ENCODE measurements at regions not wholly inside any gene's neighbourhood (a gene's known extent, or its start where the extent isn't known, plus 50 kb on each side); places are given as distances from the start of the nearest gene placed in this dataset.
"Not testable (repeated sequence)": the region's sequence is repeated elsewhere in the genome, so short reads cannot be mapped to it uniquely, and the experiment has no call there.

DNA sequence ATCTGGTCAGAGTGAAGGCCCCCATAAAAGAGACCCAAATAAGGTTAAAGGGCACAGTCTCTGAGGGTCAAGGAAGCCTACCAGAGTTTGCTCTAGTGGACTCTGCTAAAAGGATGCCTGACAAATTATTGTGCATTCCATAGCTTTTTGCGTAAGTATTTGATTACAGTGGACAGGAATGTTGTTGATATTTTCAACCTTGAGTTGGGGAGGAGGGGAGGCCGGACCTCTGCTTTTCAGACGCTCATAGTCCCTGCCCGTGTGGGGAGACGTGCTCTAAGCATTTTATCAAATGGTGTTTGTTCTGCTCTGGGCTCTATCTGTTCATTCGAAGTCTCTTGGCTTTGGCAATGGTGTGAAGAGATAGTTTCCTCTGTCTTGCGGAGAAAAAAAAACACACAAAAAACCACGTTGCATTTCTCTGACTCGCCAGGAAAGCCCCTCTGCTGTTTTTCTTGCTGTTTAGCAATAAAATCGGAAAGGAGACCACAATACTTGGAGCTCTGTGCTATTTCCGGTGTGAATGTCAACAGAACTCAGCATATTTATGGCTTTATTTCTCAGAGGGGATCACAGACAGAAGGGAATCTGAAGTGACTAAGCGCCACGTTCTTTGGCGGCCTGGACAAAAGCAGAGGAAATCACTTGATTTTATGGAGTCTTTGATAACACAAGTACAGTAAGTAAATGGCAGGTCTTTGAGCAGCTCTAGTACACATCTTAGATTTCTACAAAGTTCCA is 159.8 kb downstream of the ZFP64 start:
- no peak overlapping the region for H3K27ac ChIP-seq (ENCODE audit: low read length)
- no peaks in the 10 kb centered on the region for H3K9me3 ChIP-seq (ENCODE audit: control insufficient read depth, low read length)
- intact Hi-C loops (cut with DNase I), result no loop called here
- no peaks in the 10 kb centered on the region for H3K4me1 ChIP-seq (ENCODE audit: control insufficient read depth, insufficient read depth, low read length)
- no peak overlapping the region for H3K4me3 ChIP-seq (ENCODE audit: low read length)
- no peaks in the 10 kb centered on the region for H3K27me3 ChIP-seq (ENCODE audit: control insufficient read depth, insufficient read depth)
- no peak for DNase-seq
- WGBS, result 23% methylated on average over 14 of the region's 14 CpGs
- no peak for ATAC-seq

DNA sequence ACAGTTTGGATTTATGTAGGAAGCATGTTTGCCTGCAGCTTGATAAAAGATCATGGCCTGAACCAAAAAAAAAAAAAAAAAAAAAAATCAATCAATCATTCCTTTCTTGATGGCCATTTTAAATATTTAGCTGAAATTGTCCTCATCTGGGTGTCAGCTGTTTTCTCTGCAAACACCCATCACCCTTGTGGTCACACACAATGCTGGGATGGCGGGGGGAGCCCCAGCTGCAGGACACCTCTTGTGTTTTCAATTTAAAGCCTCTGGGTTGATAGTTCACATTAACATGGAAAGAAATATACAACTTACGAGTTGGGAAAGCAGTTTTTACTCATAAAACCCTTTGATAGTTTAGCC is 160.4 kb downstream of the ZFP64 start:
- Histone ChIP-seq H3K27ac (ENCODE audit: low read length) (no peak overlapping the region), H3K4me1 (ENCODE audit: control insufficient read depth, insufficient read depth, low read length) (no peaks in the 10 kb centered on the region), H3K27me3 (ENCODE audit: control insufficient read depth, insufficient read depth) (no peaks in the 10 kb centered on the region), H3K9me3 (ENCODE audit: control insufficient read depth, low read length) (no peaks in the 10 kb centered on the region), H3K4me3 (ENCODE audit: low read length) (no peak overlapping the region)
- intact Hi-C loops (cut with DNase I), result no loop called here
- ATAC-seq (no peak), DNase-seq (no peak)
- WGBS, result 87% methylated on average over 2 of the region's 2 CpGs

DNA sequence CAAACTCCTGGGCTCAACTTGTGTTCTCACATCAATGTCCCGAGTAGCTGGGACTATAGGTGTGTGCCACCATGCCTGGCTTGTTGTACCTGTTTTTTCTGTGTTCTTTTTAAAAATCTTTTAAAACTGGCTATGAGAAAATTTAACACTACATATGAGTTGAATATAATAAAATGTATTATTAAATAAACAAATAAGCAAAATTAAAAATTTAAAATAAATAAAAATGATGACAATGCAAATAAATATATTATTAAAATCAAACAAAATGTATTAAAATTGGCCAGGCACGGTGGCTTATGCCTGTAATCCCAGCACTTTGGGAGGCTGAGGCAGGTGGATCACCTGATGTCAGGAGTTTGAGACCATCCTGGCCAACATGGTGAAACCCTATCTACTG is 162.4 kb downstream of the ZFP64 start:
- intact Hi-C loops (cut with DNase I); H3K9me3 ChIP-seq (ENCODE audit: control insufficient read depth, low read length); ATAC-seq; DNase-seq; H3K4me1 ChIP-seq (ENCODE audit: control insufficient read depth, insufficient read depth, low read length); H3K27ac ChIP-seq (ENCODE audit: low read length); H3K4me3 ChIP-seq (ENCODE audit: low read length); H3K27me3 ChIP-seq (ENCODE audit: control insufficient read depth, insufficient read depth): not testable (repeated sequence)
- 98% methylated on average over 2 of the region's 2 CpGs for WGBS

DNA sequence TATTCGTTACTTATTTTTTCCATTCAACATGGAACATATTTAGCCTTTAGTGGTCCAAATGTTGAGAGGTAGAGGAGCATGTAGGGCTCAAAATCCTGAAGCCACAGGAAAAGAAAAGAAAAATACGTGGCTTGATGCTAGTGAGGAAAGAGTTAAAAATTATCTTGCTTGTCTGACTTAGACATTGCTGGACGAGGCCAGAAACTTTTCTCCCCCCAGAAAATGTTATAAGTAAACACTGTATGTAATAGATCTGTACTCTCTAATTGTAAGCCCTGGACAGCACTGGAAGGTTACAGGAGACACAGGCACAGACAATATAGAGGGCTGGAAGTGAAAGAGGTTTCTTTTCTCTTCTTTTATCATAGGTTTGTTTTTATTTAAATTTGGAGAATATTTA is 165.6 kb downstream of the ZFP64 start:
- intact Hi-C loops (cut with DNase I), result no loop called here
- H3K4me3 ChIP-seq (ENCODE audit: low read length), result no peak overlapping the region
- WGBS, result 53% methylated on average over 3 of the region's 3 CpGs
- ATAC-seq (no peak), DNase-seq (no peak)
- no peaks in the 10 kb centered on the region for H3K4me1 ChIP-seq (ENCODE audit: control insufficient read depth, insufficient read depth, low read length)
- H3K9me3 ChIP-seq (ENCODE audit: control insufficient read depth, low read length), result no peaks in the 10 kb centered on the region
- H3K27me3 ChIP-seq (ENCODE audit: control insufficient read depth, insufficient read depth), result no peaks in the 10 kb centered on the region
- H3K27ac ChIP-seq (ENCODE audit: low read length), result no peak overlapping the region

DNA sequence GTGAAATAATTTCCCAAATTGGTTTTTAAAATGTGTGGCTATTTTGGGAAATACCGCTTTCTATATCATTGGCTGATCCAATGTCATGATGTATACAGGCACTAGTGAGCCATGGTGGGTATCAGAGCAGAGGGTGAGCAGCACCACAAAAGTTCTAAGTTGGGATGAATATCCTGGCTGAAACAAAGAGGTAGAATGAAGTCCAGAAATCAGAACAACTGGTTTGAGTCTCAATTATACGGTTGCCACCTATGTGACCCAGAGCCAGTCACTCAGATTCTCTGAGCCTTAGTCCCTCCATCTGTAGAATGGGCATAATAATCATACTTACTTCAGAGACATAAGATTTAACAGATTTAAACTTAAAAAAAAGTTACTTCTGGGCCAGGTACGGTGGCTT is 172.3 kb downstream of the ZFP64 start:
- no peak for ATAC-seq
- no peak overlapping the region for H3K27ac ChIP-seq (ENCODE audit: low read length)
- no peaks in the 10 kb centered on the region for H3K27me3 ChIP-seq (ENCODE audit: control insufficient read depth, insufficient read depth)
- DNase-seq, result no peak
- no peak overlapping the region for H3K4me3 ChIP-seq (ENCODE audit: low read length)
- no peaks in the 10 kb centered on the region for H3K9me3 ChIP-seq (ENCODE audit: control insufficient read depth, low read length)
- WGBS, result 96% methylated on average over 3 of the region's 3 CpGs
- intact Hi-C loops (cut with DNase I), result no loop called here
- no peaks in the 10 kb centered on the region for H3K4me1 ChIP-seq (ENCODE audit: control insufficient read depth, insufficient read depth, low read length)

DNA sequence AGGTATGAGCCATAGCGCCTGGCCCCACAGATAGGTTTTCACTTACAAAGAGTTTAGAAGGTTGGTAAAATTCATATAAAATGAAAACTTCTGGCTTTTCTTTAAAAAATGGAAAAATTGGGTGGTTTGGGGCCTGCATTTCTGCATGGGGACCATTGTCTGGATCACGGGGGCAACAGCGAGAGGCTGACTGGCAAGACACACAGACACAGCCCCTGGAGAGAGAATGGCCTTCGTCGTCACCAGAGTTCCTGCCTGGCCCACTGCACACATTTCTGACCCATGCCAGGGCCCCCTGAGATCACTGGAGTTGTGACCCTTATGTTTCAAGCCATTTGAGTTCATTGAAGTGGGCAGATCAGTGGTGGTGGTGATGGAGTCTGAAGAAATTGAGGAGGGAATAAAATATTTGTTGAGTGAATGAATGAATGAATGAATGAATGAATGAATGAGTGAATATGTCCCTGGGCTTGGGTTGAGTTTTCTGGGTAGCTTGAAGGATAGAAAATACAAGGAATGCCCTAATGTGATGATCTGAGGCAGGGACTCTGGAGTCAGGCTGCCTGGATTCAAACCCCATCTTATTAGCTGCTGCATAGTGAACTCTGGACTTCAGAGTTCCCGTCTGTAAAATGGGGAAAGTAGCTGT is 173.8 kb downstream of the ZFP64 start:
- intact Hi-C loops (cut with DNase I), result no loop called here
- H3K27ac ChIP-seq (ENCODE audit: low read length), result no peak overlapping the region
- DNase-seq, result no peak
- H3K27me3 ChIP-seq (ENCODE audit: control insufficient read depth, insufficient read depth), result no peaks in the 10 kb centered on the region
- H3K9me3 ChIP-seq (ENCODE audit: control insufficient read depth, low read length), result no peaks in the 10 kb centered on the region
- 95% methylated on average over 6 of the region's 6 CpGs for WGBS
- no peaks in the 10 kb centered on the region for H3K4me1 ChIP-seq (ENCODE audit: control insufficient read depth, insufficient read depth, low read length)
- no peak overlapping the region for H3K4me3 ChIP-seq (ENCODE audit: low read length)
- ATAC-seq, result no peak

DNA sequence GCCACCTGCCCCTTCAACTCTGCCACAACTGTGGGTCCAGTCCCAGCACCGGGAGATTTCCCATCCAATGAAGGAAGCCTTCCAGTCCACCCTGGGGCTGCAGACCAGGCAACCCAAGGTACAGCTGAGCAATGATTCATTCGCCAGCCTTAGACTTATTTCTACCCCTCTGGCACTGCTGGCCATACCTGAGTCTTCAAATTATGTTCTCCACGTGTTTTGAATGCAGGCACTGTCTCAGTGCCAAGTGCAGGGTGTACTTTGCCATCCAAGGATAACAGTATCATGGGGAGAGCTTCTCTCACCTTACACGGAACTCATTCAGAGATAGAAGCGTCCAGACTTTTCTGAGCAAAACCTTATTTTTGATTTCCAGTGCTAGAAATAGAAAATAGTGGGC is 175.6 kb downstream of the ZFP64 start:
- intact Hi-C loops (cut with DNase I), result no loop called here
- 80% methylated on average over 5 of the region's 5 CpGs for WGBS
- Histone ChIP-seq H3K27me3 (ENCODE audit: control insufficient read depth, insufficient read depth) (no peaks in the 10 kb centered on the region), H3K27ac (ENCODE audit: low read length) (no peak overlapping the region), H3K9me3 (ENCODE audit: control insufficient read depth, low read length) (no peaks in the 10 kb centered on the region), H3K4me3 (ENCODE audit: low read length) (no peak overlapping the region), H3K4me1 (ENCODE audit: control insufficient read depth, insufficient read depth, low read length) (no peaks in the 10 kb centered on the region)
- no peak for ATAC-seq
- DNase-seq, result no peak

DNA sequence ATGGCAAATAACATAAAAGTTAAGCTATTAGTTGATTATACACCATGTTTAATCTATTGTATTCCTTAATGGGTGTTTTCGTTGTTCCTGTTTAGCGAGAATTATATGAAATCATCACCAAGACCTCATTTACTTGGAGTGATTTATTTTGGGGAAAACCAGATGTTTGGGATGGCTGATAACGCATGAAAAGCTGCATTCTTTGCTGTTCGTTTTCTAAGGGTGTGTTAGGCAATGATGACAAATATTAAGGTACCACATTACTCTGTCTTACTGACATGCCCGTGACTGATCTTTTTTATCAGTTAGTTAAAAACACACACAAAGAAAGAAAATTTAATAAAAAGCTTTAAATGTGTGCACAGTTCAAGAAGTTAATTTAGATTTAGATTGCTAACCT is 176.4 kb downstream of the ZFP64 start:
- Histone ChIP-seq H3K27me3 (ENCODE audit: control insufficient read depth, insufficient read depth) (no peaks in the 10 kb centered on the region), H3K9me3 (ENCODE audit: control insufficient read depth, low read length) (peaks cover 2% of the 10 kb centered on the region), H3K27ac (ENCODE audit: low read length) (no peak overlapping the region), H3K4me3 (ENCODE audit: low read length) (no peak overlapping the region), H3K4me1 (ENCODE audit: control insufficient read depth, insufficient read depth, low read length) (no peaks in the 10 kb centered on the region)
- 69% methylated on average over 5 of the region's 5 CpGs for WGBS
- ATAC-seq, result no peak
- intact Hi-C loops (cut with DNase I), result no loop called here
- DNase-seq, result no peak

DNA sequence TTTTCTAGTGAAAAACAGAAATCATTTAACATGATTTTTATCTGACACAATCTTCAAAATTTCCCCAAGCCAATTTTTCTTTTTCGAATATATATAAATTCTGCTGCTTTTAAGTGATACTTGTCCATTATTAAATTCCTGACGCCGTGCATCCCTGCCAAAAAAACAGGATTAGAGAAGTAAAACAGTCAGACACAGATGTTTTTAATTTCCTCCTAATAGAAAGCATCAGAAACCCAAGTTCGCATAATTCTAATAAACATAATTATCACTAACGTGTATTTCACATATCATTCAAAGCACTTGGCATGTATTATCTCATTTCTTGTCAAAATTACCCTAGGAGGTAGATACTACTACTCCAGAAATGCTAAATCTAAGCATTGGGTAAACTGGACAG is 179.5 kb downstream of the ZFP64 start:
- no peak overlapping the region for H3K4me3 ChIP-seq (ENCODE audit: low read length)
- 64% methylated on average over 5 of the region's 5 CpGs for WGBS
- no peaks in the 10 kb centered on the region for H3K27me3 ChIP-seq (ENCODE audit: control insufficient read depth, insufficient read depth)
- intact Hi-C loops (cut with DNase I), result no loop called here
- DNase-seq, result no peak
- ATAC-seq, result no peak
- no peak overlapping the region for H3K27ac ChIP-seq (ENCODE audit: low read length)
- no peaks in the 10 kb centered on the region for H3K4me1 ChIP-seq (ENCODE audit: control insufficient read depth, insufficient read depth, low read length)
- H3K9me3 ChIP-seq (ENCODE audit: control insufficient read depth, low read length), result peaks cover 2% of the 10 kb centered on the region

DNA sequence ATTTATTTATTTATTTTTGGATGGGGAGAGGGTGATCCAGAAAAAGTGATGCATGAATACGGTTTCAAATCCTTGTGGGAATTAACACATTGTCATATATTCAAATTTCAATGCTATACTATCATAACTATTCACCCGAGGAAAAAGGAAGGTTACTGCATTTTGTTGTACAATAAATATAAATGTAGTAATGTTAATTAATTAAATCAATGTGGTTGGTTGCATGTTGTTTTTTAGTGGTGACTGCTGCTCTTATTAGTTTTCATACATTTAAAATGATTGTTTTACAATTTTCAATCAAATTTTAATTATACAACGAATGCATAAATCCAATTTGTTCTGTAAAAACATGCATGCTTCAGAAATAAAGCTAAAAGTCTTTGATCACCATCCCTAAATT is 180.5 kb downstream of the ZFP64 start:
- no peak for ATAC-seq
- intact Hi-C loops (cut with DNase I), result no loop called here

DNA sequence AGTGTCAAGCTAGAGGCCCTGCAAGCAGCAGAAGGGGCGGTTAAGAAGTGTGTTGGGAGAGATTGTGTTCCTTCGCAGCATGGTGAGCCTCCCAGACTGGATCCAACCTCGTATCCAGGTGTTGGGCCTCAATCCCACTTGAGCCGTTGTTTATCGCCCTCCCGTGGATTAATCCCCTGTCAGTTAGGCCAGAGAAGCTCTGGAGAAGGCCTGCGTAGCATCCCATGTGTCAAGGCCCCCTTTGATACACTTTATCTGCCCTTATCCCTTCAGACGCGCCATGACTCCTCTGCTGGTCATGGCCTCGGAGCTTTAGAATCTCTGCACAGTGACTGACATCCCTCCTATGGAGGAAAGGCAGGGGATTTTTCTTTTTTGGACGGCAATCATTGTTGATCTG is 181.0 kb downstream of the ZFP64 start:
- DNase-seq (no peak), ATAC-seq (no peak)
- 43% methylated on average over 11 of the region's 11 CpGs for WGBS
- Histone ChIP-seq H3K27ac (ENCODE audit: low read length) (no peak overlapping the region), H3K4me1 (ENCODE audit: control insufficient read depth, insufficient read depth, low read length) (no peaks in the 10 kb centered on the region), H3K9me3 (ENCODE audit: control insufficient read depth, low read length) (peaks cover 2% of the 10 kb centered on the region), H3K4me3 (ENCODE audit: low read length) (no peak overlapping the region), H3K27me3 (ENCODE audit: control insufficient read depth, insufficient read depth) (no peaks in the 10 kb centered on the region)
- intact Hi-C loops (cut with DNase I), result no loop called here

More for the DNA sequence above, 180.5 kb downstream of the ZFP64 start:
- H3K9me3 ChIP-seq (ENCODE audit: control insufficient read depth, low read length), result peaks cover 2% of the 10 kb centered on the region
- H3K27ac ChIP-seq (ENCODE audit: low read length), result no peak overlapping the region
- no peak overlapping the region for H3K4me3 ChIP-seq (ENCODE audit: low read length)
- WGBS, result 71% methylated on average over 3 of the region's 3 CpGs
- H3K27me3 ChIP-seq (ENCODE audit: control insufficient read depth, insufficient read depth), result no peaks in the 10 kb centered on the region
- no peak for DNase-seq
- no peaks in the 10 kb centered on the region for H3K4me1 ChIP-seq (ENCODE audit: control insufficient read depth, insufficient read depth, low read length)

DNA sequence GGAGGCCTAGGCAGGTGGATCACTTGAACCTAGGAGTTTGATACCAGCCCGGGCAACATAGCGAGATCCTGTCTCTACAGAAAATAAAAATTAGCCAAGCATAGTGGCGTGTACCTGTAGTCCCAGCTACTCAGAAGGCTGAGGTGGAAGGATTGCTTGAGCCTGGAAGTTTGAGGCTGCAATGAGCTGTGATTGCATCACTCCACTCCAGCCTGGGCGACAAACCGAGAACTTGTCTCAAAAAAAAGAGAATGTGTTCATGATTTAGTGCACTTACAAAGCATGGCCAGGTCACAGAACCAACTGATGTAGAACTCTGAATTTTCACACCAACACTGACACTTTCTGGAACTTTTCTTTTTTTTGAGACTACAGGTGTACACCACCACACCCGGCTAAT is 182.7 kb downstream of the ZFP64 start:
- H3K4me1 ChIP-seq (ENCODE audit: control insufficient read depth, insufficient read depth, low read length), result no peaks in the 10 kb centered on the region
- H3K9me3 ChIP-seq (ENCODE audit: control insufficient read depth, low read length), result peaks cover 2% of the 10 kb centered on the region
- H3K27ac ChIP-seq (ENCODE audit: low read length), result no peak overlapping the region
- no peak for DNase-seq
- intact Hi-C loops (cut with DNase I), result no loop called here
- no peak for ATAC-seq
- WGBS, result 92% methylated on average over 6 of the region's 6 CpGs
- H3K4me3 ChIP-seq (ENCODE audit: low read length), result no peak overlapping the region
- H3K27me3 ChIP-seq (ENCODE audit: control insufficient read depth, insufficient read depth), result no peaks in the 10 kb centered on the region
